Heart right ventricle (tissue), 16 donors: ENCODE measurements at regions not wholly inside any gene's neighbourhood (a gene's known extent, or its start where the extent isn't known, plus 50 kb on each side); places are given as distances from the start of the nearest gene placed in this dataset.

Source experiments
- ATAC-seq, 8 donors: fragments of 200-7000 bp; cut with Tn5 transposase; one replicate each; pipeline ENCODE4 v1.9.1; 2020; ENCODE audit warnings: mild to moderate bottlenecking in 8 of 8, moderate library complexity in 8 of 8, moderate number of reproducible peaks in 1 of 8
- DNase-seq, 2 donors: peaks; one replicate each; pipeline ENCODE4 v3.0.0-alpha.2; 2020
- H3K27ac ChIP-seq, 10 donors: fragments of 200-600 bp; sonication (generic) in 2 of 10; one replicate each; pipeline versions ENCODE4 v1.5.0 to v1.8.0; 2020 to 2022; ENCODE audit warnings: mild to moderate bottlenecking in 3 of 10
- H3K27me3 ChIP-seq, 7 donors: fragments of 200-600 bp; one replicate each; pipeline ENCODE4 v1.8.0; 2021 to 2022; ENCODE audit warnings: mild to moderate bottlenecking in 2 of 7
- H3K36me3 ChIP-seq, 9 donors: fragments of 200-600 bp; sonication (generic) in 1 of 9; one replicate each; pipeline versions ENCODE4 v1.5.0 to v1.8.0; 2020 to 2022; ENCODE audit warnings: mild to moderate bottlenecking in 2 of 9
- H3K4me1 ChIP-seq, 9 donors: fragments of 200-600 bp; sonication (generic) in 1 of 9; one replicate each; pipeline versions ENCODE4 v1.5.0 to v1.8.0; 2020 to 2022; ENCODE audit warnings: mild to moderate bottlenecking in 4 of 9
- H3K4me3 ChIP-seq, 10 donors: fragments of 200-600 bp; sonication (generic) in 2 of 10; one replicate each; pipeline versions ENCODE4 v1.5.0 to v1.8.0; 2020 to 2022; ENCODE audit warnings: mild to moderate bottlenecking in 7 of 10, moderate library complexity in 2 of 10
- H3K9me3 ChIP-seq, 11 donors: fragments of 200-600 bp in 10 of 11; sonication (generic) in 2 of 11; one replicate each; pipeline versions ENCODE4 v1.5.0 to v1.8.0; 2013 to 2022; ENCODE audit warnings: mild to moderate bottlenecking in 2 of 11, control low read depth in 1 of 11, moderate library complexity in 1 of 11
- CTCF ChIP-seq, 9 donors: fragments of 200-600 bp; sonication (generic) in 2 of 9; IDR thresholded peaks; one replicate each; pipeline versions ENCODE4 v1.5.0 to v1.8.0; 2021 to 2022; ENCODE audit warnings: antibody characterized with exemption in 9 of 9, mild to moderate bottlenecking in 5 of 9, moderate library complexity in 1 of 9
- WGBS, 2 donors: extraction: QIAGEN DNeasy Blood & Tissue Kit; methylation state at CpG; one replicate each; pipeline ENCODE4 v1.1.7; 2013; ENCODE audit warnings: inconsistent platforms in 1 of 2; 5-methylcytosine and 5-hydroxymethylcytosine counted together
- intact Hi-C, 10 donors: fragments of 100-400 bp; cut with DNase I; formaldehyde crosslinking; loops; one replicate each; pipeline versions ENCODE4 v1.11.1 to v1.14.2; 2022
- donor health status: Arrhythmogenic right ventricular cardiomyopathy.
- donor health status: ischemic (EF 13 %, LVEDD 7.1; RV severe dilation, severe dysfunction).
- donor health status: healthy with polysubstance abuse.
- donor health status: DM: no; HTN: yes; CAD: no.
- donor health status: DM: no; HTN: no; CAD: no.
- donor health status: ischemic (EF 25% LVEDD 6.9; RV normal size, moderate dysfunction).
- donor health status: ischemic (EF 25% LVEDD 5.7; RV mildly dilated, moderate dysfunction).
- donor health status: healthy.
- donor health status: DM: yes; HTN: yes; CAD: no.
- donor health status: Ischemic cardiomyopathy.
- donor health status: ischemic (EF 35%, LVEDD 5.7; RV mildly dilated, moderate dysfunction).
- donor health status: nonischemic (EF 11% LVEDD 7.7; RV severe dilation, severe dysfunction).
- donor health status: DM: yes; HTN: yes; CAD: no.
- donor health status: PGD.
- donor health status: ischemic (EF 29% LVEDD 5.4; RV normal size, mild dysfunction).
- donor health status: nonischemic (EF 23%, LVEDD 6.1; RV moderate dilation, normal function).

- no peak overlapping the region for H3K4me3 ChIP-seq
- no peak for ATAC-seq
- H3K9me3 ChIP-seq: no peaks in the 10 kb centered on the region
- DNase-seq: no peak
- no peaks in the 10 kb centered on the region for H3K4me1 ChIP-seq
- no peak for TF ChIP-seq CTCF (IDR thresholded peaks at IDR 0.05)
- H3K27me3 ChIP-seq: no peaks in the 10 kb centered on the region
- H3K36me3 ChIP-seq: no peaks in the 10 kb centered on the region
- no peak overlapping the region for H3K27ac ChIP-seq
- 51 to 52% methylated on average over 3 of the region's 3 CpGs for WGBS, 2 donors
- intact Hi-C loops: no loop called here
Measured at GRCh38 chr2:147442816-147443215, 402.0 kb upstream of the ACVR2A start.

- H3K27ac ChIP-seq: no peak overlapping the region
- no peak for TF ChIP-seq CTCF (IDR thresholded peaks at IDR 0.05)
Measured at GRCh38 chr2:147441182-147441581, 403.6 kb upstream of the ACVR2A start.

DNA sequence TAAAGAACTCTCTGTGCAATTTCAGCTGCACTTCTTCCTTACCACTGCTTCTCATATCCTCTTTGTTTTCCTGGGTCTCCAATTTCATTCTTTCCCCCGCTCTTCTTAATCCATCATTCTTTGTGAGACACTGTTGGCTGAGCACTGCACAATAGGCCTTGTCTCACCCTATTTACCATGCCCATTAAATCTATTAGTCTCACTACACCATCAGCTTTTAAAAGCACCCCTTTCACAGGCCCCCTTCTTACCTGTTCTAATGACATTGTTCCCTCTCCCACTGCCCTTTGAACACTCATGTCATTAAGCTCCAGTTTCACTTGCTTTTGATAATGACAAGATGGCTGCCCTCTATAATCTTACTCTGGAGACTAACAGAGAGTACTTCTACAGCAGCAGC lies 404.1 kb upstream of the ACVR2A start:
- no peak for TF ChIP-seq CTCF (IDR thresholded peaks at IDR 0.05)
- DNase-seq: no peak
- Histone ChIP-seq H3K9me3 (no peaks in the 10 kb centered on the region), H3K36me3 (no peaks in the 10 kb centered on the region), H3K27me3 (no peaks in the 10 kb centered on the region), H3K4me3 (no peak overlapping the region), H3K27ac (no peak overlapping the region), H3K4me1 (no peaks in the 10 kb centered on the region)
- intact Hi-C loops: no loop called here
- WGBS, 2 donors: 92 to 98% methylated on average over 1 of the region's 1 CpG
- ATAC-seq: no peak

More at GRCh38 chr2:147441182-147441581, 403.6 kb upstream of the ACVR2A start:
- H3K27me3 ChIP-seq: no peaks in the 10 kb centered on the region
- intact Hi-C loops: no loop called here
- no peak overlapping the region for H3K4me3 ChIP-seq
- H3K9me3 ChIP-seq: no peaks in the 10 kb centered on the region
- DNase-seq (no peak), ATAC-seq (no peak)
- no peaks in the 10 kb centered on the region for H3K36me3 ChIP-seq
- H3K4me1 ChIP-seq: no peaks in the 10 kb centered on the region
- WGBS, 2 donors: 75 to 84% methylated on average over 3 of the region's 3 CpGs

- no peaks in the 10 kb centered on the region for H3K36me3 ChIP-seq
- no peak for TF ChIP-seq CTCF (IDR thresholded peaks at IDR 0.05)
- H3K4me3 ChIP-seq: no peak overlapping the region
- ATAC-seq: no peak
- intact Hi-C loops: no loop called here
- no peak overlapping the region for H3K27ac ChIP-seq
- H3K9me3 ChIP-seq: no peaks in the 10 kb centered on the region
- H3K4me1 ChIP-seq: no peaks in the 10 kb centered on the region
- DNase-seq: no peak
- no peaks in the 10 kb centered on the region for H3K27me3 ChIP-seq
Measured at GRCh38 chr2:147439986-147440385, 404.8 kb upstream of the ACVR2A start.

DNA sequence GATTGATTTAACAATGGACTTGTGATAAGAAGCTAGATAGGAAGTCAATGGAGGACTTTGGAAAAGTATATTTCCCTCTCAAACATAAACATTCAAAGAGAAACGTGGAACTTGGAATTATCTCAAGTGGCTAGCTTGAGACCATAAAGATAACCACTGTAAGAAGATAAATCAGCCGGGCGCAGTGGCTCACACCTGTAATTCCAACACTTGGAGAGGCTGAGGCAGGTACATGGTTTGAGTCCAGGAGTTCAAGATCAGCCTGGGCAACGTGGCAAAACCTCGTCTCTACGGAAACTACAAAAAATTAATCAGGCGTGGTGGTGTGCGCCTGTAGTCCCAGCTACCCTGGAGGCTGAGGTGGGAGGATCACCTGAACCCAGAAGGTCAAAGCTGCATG lies 405.9 kb upstream of the ACVR2A start:
- no peaks in the 10 kb centered on the region for H3K36me3 ChIP-seq
- ATAC-seq (no peak), DNase-seq (no peak)
- H3K4me3 ChIP-seq: no peak overlapping the region
- intact Hi-C loops: no loop called here
- TF ChIP-seq CTCF (IDR thresholded peaks at IDR 0.05): no peak
- no peaks in the 10 kb centered on the region for H3K27me3 ChIP-seq
- no peaks in the 10 kb centered on the region for H3K4me1 ChIP-seq
- no peak overlapping the region for H3K27ac ChIP-seq
- no peaks in the 10 kb centered on the region for H3K9me3 ChIP-seq
- 88 to 90% methylated on average over 8 of the region's 8 CpGs for WGBS, 2 donors
